HG02759 (cell line): ENCODE measurements at regions not wholly inside any gene's neighbourhood (a gene's known extent, or its start where the extent isn't known, plus 50 kb on each side); places are given as distances from the start of the nearest gene placed in this dataset.

ENCODE experiments used
- ATAC-seq: cut with Tn5 transposase; IDR thresholded peaks from one replicate; pipeline ENCODE4 v1.9.1; 2021; ENCODE audit warnings: mild to moderate bottlenecking, moderate library complexity; ENCODE audit not compliant: unreplicated experiment

- no peak for ATAC-seq
Measured at GRCh38 chr4:176971576-176972115, 178.9 kb upstream of the VEGFC start.

GRCh38 chr4:176979416-176979815 is 186.7 kb upstream of the VEGFC start:
- no peak for ATAC-seq

- no peak for ATAC-seq
Measured at GRCh38 chr4:176981074-176981473, 188.4 kb upstream of the VEGFC start.

- no peak for ATAC-seq
Measured at GRCh38 chr4:176981551-176981950, 188.8 kb upstream of the VEGFC start.

GRCh38 chr4:176988226-176988625 is 195.5 kb upstream of the VEGFC start:
- ATAC-seq, result no peak

- no peak for ATAC-seq
Measured at GRCh38 chr4:176989186-176989585, 196.5 kb upstream of the VEGFC start.

GRCh38 chr4:176999935-177000543 is 207.3 kb upstream of the VEGFC start:
- no peak for ATAC-seq

- ATAC-seq, result no peak
Measured at GRCh38 chr4:177001271-177002175, 208.8 kb upstream of the VEGFC start.

GRCh38 chr4:177005674-177006230 is 213.0 kb upstream of the VEGFC start:
- no peak for ATAC-seq

GRCh38 chr4:177006331-177006730 is 213.6 kb upstream of the VEGFC start:
- ATAC-seq, result no peak

GRCh38 chr4:177008071-177008835 is 215.5 kb upstream of the VEGFC start:
- ATAC-seq, result no peak

GRCh38 chr4:177008836-177009501 is 216.2 kb upstream of the VEGFC start:
- no peak for ATAC-seq

GRCh38 chr4:177010418-177010817 is 217.7 kb upstream of the VEGFC start:
- ATAC-seq, result no peak

GRCh38 chr4:177012918-177013545 is 220.3 kb upstream of the VEGFC start:
- ATAC-seq, result no peak

- ATAC-seq, result no peak
Measured at GRCh38 chr4:177016541-177017141, 223.9 kb upstream of the VEGFC start.

GRCh38 chr4:177023951-177024350 is 231.2 kb upstream of the VEGFC start:
- ATAC-seq, result no peak

GRCh38 chr4:177032341-177032740 is 239.6 kb upstream of the VEGFC start:
- ATAC-seq, result no peak

- no peak for ATAC-seq
Measured at GRCh38 chr4:177033135-177033534, 240.4 kb upstream of the VEGFC start.

GRCh38 chr4:177033632-177034031 is 240.9 kb upstream of the VEGFC start:
- ATAC-seq, result no peak

- no peak for ATAC-seq
Measured at GRCh38 chr4:177041356-177041755, 248.6 kb upstream of the VEGFC start.
